HepG2 (cell line): ENCODE measurements at regions not wholly inside any gene's neighbourhood (a gene's known extent, or its start where the extent isn't known, plus 50 kb on each side); places are given as distances from the start of the nearest gene placed in this dataset.

Experiments used
- ATAC-seq: fragments of 200-7000 bp; cut with Tn5 transposase; 3 replicates; pipeline ENCODE4 v1.9.1; 2020; ENCODE audit warnings: mild to moderate bottlenecking, moderate library complexity
- BruUV-seq: library from RNA; stranded (reverse); fragments of 400-500 nt; replicated peaks from 2 replicates; lab custom pipeline; 2021; lab: Mats Ljungman, UMichigan
- CTCF ChIA-PET: fragments of 300-600 bp; formaldehyde crosslinking; extraction: SDS; loops from one replicate; lab custom pipeline; 2021; ENCODE audit warnings: low total read pairs, inconsistent platforms, low intra/inter-chr PET ratio; lab: Yijun Ruan, JAX
- POLR2A ChIA-PET: fragments of 350-600 bp; sonication (Branson Sonifier 250); formaldehyde crosslinking; loops from one replicate; lab custom pipeline; 2020; ENCODE audit warnings: antibody characterized with exemption, inconsistent platforms; lab: Yijun Ruan, JAX
- DNase-seq: peaks from one replicate; pipeline ENCODE4 v3.0.0-alpha.2; 2015; ENCODE audit warnings: low spot score
- FAIRE-seq: peaks from 3 replicates; lab custom pipeline; 2011; peaks lifted over from hg19 to GRCh38; lab: Jason Lieb, UNC
- H2AFZ ChIP-seq: one replicate; pipeline ENCODE4 v1.6.1; 2011; ENCODE audit warnings: low read length, inconsistent platforms
- H3K27ac ChIP-seq: fragments of 300-600 bp; 3 replicates; pipeline ENCODE4 v1.8.0; 2011; ENCODE audit warnings: mixed run types, mild to moderate bottlenecking, mixed read lengths, low read length, inconsistent platforms; ENCODE audit not compliant: insufficient read depth; ENCODE audit errors: extremely low read length
- H3K27me3 ChIP-seq, 2 experiments: fragments of 200-600 bp in 1 of 2; 2 replicates in 1 of 2; 3 replicates in 1 of 2; pipeline versions ENCODE4 v1.6.0 to v1.8.0; 2011; ENCODE audit warnings: low read length in 2 of 2, mild to moderate bottlenecking in 2 of 2, moderate library complexity in 2 of 2, inconsistent platforms in 1 of 2; ENCODE audit not compliant: insufficient read depth in 2 of 2, control insufficient read depth in 1 of 2
- H3K36me3 ChIP-seq, 2 experiments: fragments of 200-600 bp in 1 of 2; replicated peaks in 1 of 2; 2 replicates in 1 of 2; 3 replicates in 1 of 2; pipeline versions ENCODE4 v1.5.1 to v1.8.0; 2011; ENCODE audit warnings: low read length in 2 of 2, inconsistent platforms in 1 of 2; ENCODE audit not compliant: insufficient read depth in 2 of 2, control insufficient read depth in 1 of 2
- H3K4me1 ChIP-seq: 2 replicates; pipeline ENCODE4 v1.5.1; 2012; ENCODE audit warnings: low read length, inconsistent platforms; ENCODE audit not compliant: insufficient read depth
- H3K4me2 ChIP-seq: 2 replicates; pipeline ENCODE4 v1.6.0; 2011; ENCODE audit warnings: low read depth, low read length, inconsistent platforms
- H3K4me3 ChIP-seq, 3 experiments: fragments of 200-600 bp in 1 of 3; sonication (generic), shearing (Covaris generic) in 1 of 3; replicated peaks in 1 of 3; 2 replicates each; pipeline ENCODE4 v1.5.1; 2011 to 2016; ENCODE audit warnings: low read length in 3 of 3, inconsistent platforms in 2 of 3, low read depth in 2 of 3, mild to moderate bottlenecking in 2 of 3, control low read depth in 1 of 3, mixed read lengths in 1 of 3; ENCODE audit not compliant: insufficient read depth in 1 of 3
- H3K79me2 ChIP-seq: one replicate; pipeline ENCODE4 v1.6.1; 2011; ENCODE audit warnings: low read length, inconsistent platforms; ENCODE audit not compliant: insufficient read depth
- H3K9ac ChIP-seq: 2 replicates; pipeline ENCODE4 v1.6.0; 2011; ENCODE audit warnings: mild to moderate bottlenecking, low read depth, low read length, inconsistent platforms; ENCODE audit not compliant: insufficient read depth
- H3K9me3 ChIP-seq: 2 replicates; pipeline ENCODE4 v1.5.1; 2012; ENCODE audit warnings: mild to moderate bottlenecking, low read length
- H4K20me1 ChIP-seq: 2 replicates; pipeline ENCODE4 v1.6.0; 2011; ENCODE audit warnings: inconsistent platforms, mild to moderate bottlenecking, low read length, moderate library complexity; ENCODE audit not compliant: insufficient read depth
- GATAD2A ChIP-seq: IDR thresholded peaks from 2 replicates; pipeline ENCODE4 v1.6.1; 2016
- HES4 ChIP-seq: sonication (generic); formaldehyde crosslinking; IDR thresholded peaks from 2 replicates; pipeline ENCODE4 v1.9.0; 2021; ENCODE audit warnings: mild to moderate bottlenecking, missing genetic modification reagents, borderline replicate concordance
- JUN ChIP-seq: sonication (generic); formaldehyde crosslinking; IDR thresholded peaks from 2 replicates; pipeline ENCODE4 v1.4.0; 2020; ENCODE audit warnings: mild to moderate bottlenecking, missing genetic modification reagents
- NR2F1 ChIP-seq, 2 experiments: fragments of 450-650 bp in 1 of 2; formaldehyde crosslinking in 1 of 2; IDR thresholded peaks; 2 replicates each; pipeline versions ENCODE4 v1.5.0 to v1.6.1; 2016 to 2020; ENCODE audit warnings: mild to moderate bottlenecking in 1 of 2, missing compliant biosample characterization in 1 of 2, missing genetic modification reagents in 1 of 2, moderate library complexity in 1 of 2
- RBFOX2 ChIP-seq: fragments of 200-400 bp; formaldehyde crosslinking; IDR thresholded peaks from 2 replicates; pipeline ENCODE4 v1.6.1; 2017; ENCODE audit warnings: low read depth, mild to moderate bottlenecking, low read length
- SMAD1 ChIP-seq: sonication (generic); formaldehyde crosslinking; IDR thresholded peaks from 2 replicates; pipeline ENCODE4 v1.4.0; 2020; ENCODE audit warnings: missing genetic modification reagents, low read depth, mild to moderate bottlenecking, borderline replicate concordance
- SMARCE1 ChIP-seq: fragments of 450-650 bp; IDR thresholded peaks from 2 replicates; pipeline ENCODE4 v1.6.1; 2017; ENCODE audit warnings: borderline replicate concordance
- STAG1 ChIP-seq: sonication (generic); formaldehyde crosslinking; IDR thresholded peaks from 2 replicates; pipeline ENCODE4 v1.4.0; 2020; ENCODE audit warnings: missing genetic modification reagents
- ZNF10 ChIP-seq: sonication (generic); formaldehyde crosslinking; IDR thresholded peaks from 2 replicates; pipeline ENCODE4 v1.4.0; 2020; ENCODE audit warnings: mild to moderate bottlenecking, low read depth, missing genetic modification reagents, borderline replicate concordance
- ZNF143 ChIP-seq: sonication (generic); formaldehyde crosslinking; IDR thresholded peaks from 2 replicates; pipeline ENCODE4 v1.4.0; 2020; ENCODE audit warnings: missing genetic modification reagents
- ZNF205 ChIP-seq: IDR thresholded peaks from 2 replicates; pipeline ENCODE4 v1.6.1; 2018; ENCODE audit warnings: missing biosample characterization, missing genetic modification reagents
- ZNF549 ChIP-seq: sonication (generic); formaldehyde crosslinking; IDR thresholded peaks from 2 replicates; pipeline ENCODE4 v1.5.0; 2020; ENCODE audit warnings: missing genetic modification reagents
- ZNF619 ChIP-seq: sonication (generic); formaldehyde crosslinking; IDR thresholded peaks from 2 replicates; pipeline ENCODE4 v1.4.0; 2020; ENCODE audit warnings: mild to moderate bottlenecking, missing genetic modification reagents
- ZSCAN22 ChIP-seq: sonication (generic); formaldehyde crosslinking; IDR thresholded peaks from 2 replicates; pipeline ENCODE4 v1.4.0; 2020; ENCODE audit warnings: mild to moderate bottlenecking, missing genetic modification reagents
- WGBS: methylation state at CpG from one replicate; pipeline ENCODE4 v1.1.6; 2017; ENCODE audit warnings: low lambda C conversion rate; 5-methylcytosine and 5-hydroxymethylcytosine counted together
- in situ Hi-C: cut with HindIII; loops from 2 replicates; pipeline ENCODE4 v1.10.0; 2017; ENCODE audit warnings: low pct_unique_long_range_greater_than_20kb; ENCODE audit not compliant: extremely low pct_ligation_motif_present
- intact Hi-C: fragments of 100-400 bp; cut with micrococcal nuclease; formaldehyde crosslinking; loops from one replicate; pipeline ENCODE4 v1.10.0; 2022; ENCODE audit not compliant: unreplicated experiment
- TF ChIP-seq, protein P1 (sequence below): IDR thresholded peaks from 2 replicates; pipeline ENCODE4 v1.4.0; 2020; ENCODE audit warnings: mild to moderate bottlenecking, missing genetic modification reagents

DNA sequence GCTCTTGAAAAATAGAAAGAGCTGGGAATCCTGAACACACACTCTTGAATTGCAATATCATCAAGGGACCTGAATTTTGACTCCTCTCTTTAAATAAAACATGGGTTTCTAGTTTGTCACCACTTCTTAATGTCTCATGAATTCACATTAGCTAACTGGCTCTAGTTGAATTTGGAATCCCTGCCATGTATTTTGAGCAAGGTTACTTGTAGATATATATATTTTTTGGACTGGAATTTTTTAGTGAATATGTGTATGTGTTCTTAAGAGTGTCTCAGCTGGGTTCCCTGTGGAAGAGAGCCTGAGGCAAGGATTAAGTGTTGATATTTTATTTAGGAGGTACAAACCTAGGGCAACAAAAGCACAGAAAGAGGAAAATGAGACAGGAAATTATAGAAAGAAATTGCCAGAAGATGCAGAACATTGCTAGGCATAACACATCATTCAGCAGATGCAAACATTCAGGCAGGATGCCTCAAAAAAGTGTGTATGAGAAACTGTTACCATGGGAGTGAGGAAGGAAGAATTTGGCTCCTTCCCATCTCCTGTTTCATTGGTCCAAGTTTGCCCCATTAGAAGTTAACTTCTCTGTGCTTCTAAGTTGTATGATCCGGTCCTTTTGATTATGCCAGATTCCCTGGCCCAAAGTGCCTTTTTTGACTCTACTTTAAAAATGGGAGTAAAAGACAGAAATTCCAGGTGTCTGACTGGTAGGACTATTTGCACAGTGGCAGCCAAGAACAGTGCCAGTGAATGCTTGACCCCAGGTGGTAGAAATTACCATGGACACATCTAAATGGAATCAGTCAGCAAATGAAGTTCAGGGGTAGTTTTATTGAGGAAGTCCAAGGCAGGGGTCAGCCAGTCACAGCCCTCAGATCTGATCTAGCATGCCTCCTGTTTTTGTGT, 253.7 kb upstream of the TGFBR2 start:
- Histone ChIP-seq H3K36me3 (no peaks in the 10 kb centered on the region), H2AFZ (no peak overlapping the region), H3K9ac (no peak overlapping the region), H3K27me3 (no peaks in the 10 kb centered on the region), H4K20me1 (no peaks in the 10 kb centered on the region), H3K4me2 (no peak overlapping the region), H3K79me2 (no peaks in the 10 kb centered on the region), H3K27ac (no peak overlapping the region), H3K4me3 (no peak overlapping the region), H3K9me3 (no peaks in the 10 kb centered on the region), H3K4me1 (peaks cover 69% of the 10 kb centered on the region)
- ChIA-PET CTCF (no interaction called here), POLR2A (no interaction called here)
- DNase-seq (no peak), FAIRE-seq (no peak), ATAC-seq (no peak)
- WGBS = 100% methylated on average over 1 of the region's 1 CpG
- intact Hi-C loops = no loop called here
- in situ Hi-C loops = no loop called here
- BruUV-seq = no TSS peak
- TF ChIP-seq RBFOX2 (no peak), ZNF619 (no peak), SMAD1 (no peak), ZNF143 (CRISPR knock-in tag) (no peak), ZSCAN22 (CRISPR knock-in tag) (no peak), SMARCE1 (no peak), HES4 (CRISPR knock-in tag) (no peak)

DNA sequence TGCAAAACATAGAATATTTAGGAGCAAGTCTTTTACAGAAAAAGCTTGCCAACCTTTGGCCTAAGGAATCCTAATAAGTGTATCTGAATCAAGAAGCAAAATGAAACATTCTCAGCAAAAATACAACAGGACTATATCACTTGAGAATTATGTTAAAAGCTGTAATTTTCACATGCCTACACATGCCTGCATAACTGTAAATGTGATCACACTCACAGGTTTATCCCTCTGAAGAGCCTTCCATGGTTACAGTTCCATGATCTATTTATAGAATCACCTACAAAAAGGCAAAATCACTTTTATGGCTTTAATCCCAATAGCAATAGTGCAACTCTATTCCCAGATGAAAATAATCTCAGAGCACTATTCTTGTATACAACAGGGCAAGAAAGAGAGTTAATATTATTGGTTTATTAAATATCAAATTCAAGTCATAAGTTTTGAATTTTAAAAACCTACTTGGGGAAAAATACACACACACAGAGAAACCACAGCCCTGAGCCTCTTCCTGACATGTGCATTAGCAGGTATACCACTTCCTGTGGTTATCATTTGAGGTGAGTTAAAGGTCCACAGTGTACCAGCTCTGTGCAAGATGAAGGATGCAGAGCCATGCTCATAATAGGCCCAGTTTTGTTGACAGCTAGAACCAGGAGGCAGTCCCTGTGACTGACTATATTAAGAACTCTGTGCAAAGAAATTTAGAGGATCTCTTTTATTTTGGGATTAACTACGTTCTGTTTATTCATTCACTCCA, 252.5 kb upstream of the TGFBR2 start:
- Histone ChIP-seq H3K27ac (no peak overlapping the region), H3K9ac (no peak overlapping the region), H3K9me3 (no peaks in the 10 kb centered on the region), H3K4me3 (no peak overlapping the region), H3K27me3 (no peaks in the 10 kb centered on the region), H3K4me1 (peaks cover 57% of the 10 kb centered on the region), H3K79me2 (no peaks in the 10 kb centered on the region), H3K4me2 (no peak overlapping the region), H2AFZ (no peak overlapping the region), H3K36me3 (no peaks in the 10 kb centered on the region), H4K20me1 (no peaks in the 10 kb centered on the region)
- ATAC-seq (no peak), FAIRE-seq (no peak), DNase-seq (no peak)
- intact Hi-C loops (no loop called here), in situ Hi-C loops (no loop called here)
- BruUV-seq = no TSS peak
- ChIA-PET POLR2A (no interaction called here), CTCF (no interaction called here)
- 100% methylated on average over 1 of the region's 1 CpG for WGBS
- TF ChIP-seq ZNF549 (CRISPR knock-in tag) (no peak), STAG1 (CRISPR knock-in tag) (no peak), ZNF205 (CRISPR knock-in tag) (no peak), GATAD2A (CRISPR knock-in tag) (no peak), NR2F1 (CRISPR knock-in tag; IDR thresholded peaks at IDR 0.05) (no peak), ZNF10 (CRISPR knock-in tag) (no peak), JUN (no peak)
- TF ChIP-seq, protein P1, sequence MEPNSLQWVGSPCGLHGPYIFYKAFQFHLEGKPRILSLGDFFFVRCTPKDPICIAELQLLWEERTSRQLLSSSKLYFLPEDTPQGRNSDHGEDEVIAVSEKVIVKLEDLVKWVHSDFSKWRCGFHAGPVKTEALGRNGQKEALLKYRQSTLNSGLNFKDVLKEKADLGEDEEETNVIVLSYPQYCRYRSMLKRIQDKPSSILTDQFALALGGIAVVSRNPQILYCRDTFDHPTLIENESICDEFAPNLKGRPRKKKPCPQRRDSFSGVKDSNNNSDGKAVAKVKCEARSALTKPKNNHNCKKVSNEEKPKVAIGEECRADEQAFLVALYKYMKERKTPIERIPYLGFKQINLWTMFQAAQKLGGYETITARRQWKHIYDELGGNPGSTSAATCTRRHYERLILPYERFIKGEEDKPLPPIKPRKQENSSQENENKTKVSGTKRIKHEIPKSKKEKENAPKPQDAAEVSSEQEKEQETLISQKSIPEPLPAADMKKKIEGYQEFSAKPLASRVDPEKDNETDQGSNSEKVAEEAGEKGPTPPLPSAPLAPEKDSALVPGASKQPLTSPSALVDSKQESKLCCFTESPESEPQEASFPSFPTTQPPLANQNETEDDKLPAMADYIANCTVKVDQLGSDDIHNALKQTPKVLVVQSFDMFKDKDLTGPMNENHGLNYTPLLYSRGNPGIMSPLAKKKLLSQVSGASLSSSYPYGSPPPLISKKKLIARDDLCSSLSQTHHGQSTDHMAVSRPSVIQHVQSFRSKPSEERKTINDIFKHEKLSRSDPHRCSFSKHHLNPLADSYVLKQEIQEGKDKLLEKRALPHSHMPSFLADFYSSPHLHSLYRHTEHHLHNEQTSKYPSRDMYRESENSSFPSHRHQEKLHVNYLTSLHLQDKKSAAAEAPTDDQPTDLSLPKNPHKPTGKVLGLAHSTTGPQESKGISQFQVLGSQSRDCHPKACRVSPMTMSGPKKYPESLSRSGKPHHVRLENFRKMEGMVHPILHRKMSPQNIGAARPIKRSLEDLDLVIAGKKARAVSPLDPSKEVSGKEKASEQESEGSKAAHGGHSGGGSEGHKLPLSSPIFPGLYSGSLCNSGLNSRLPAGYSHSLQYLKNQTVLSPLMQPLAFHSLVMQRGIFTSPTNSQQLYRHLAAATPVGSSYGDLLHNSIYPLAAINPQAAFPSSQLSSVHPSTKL (CRISPR knock-in tag) = no peak
